Smooth muscle cell (in vitro differentiated cells): ENCODE measurements at regions not wholly inside any gene's neighbourhood (a gene's known extent, or its start where the extent isn't known, plus 50 kb on each side); places are given as distances from the start of the nearest gene placed in this dataset.

Experiments
- DNase-seq: peaks from one replicate; lab custom pipeline; 2025; ENCODE audit not compliant: unreplicated experiment; lab: John Stamatoyannopoulos, UW
- H2AFZ ChIP-seq: fragments of 200-600 bp; sonication (generic); 2 replicates; pipeline ENCODE4 v1.6.0; 2016; ENCODE audit warnings: antibody characterized with exemption, low read depth, mild to moderate bottlenecking
- H3F3A ChIP-seq: fragments of 200-600 bp; sonication (generic); 2 replicates; pipeline ENCODE4 v1.6.0; 2017; ENCODE audit warnings: antibody characterized with exemption, low read depth
- H3K27ac ChIP-seq: fragments of 200-600 bp; sonication (generic); 2 replicates; pipeline ENCODE4 v1.5.1; 2016; ENCODE audit warnings: low read depth, mild to moderate bottlenecking
- H3K27me3 ChIP-seq: fragments of 200-600 bp; sonication (generic); 2 replicates; pipeline ENCODE4 v1.6.1; 2016; ENCODE audit warnings: low read depth, mild to moderate bottlenecking
- H3K36me3 ChIP-seq: fragments of 200-600 bp; sonication (generic); 2 replicates; pipeline ENCODE4 v1.5.1; 2016; ENCODE audit warnings: low read depth
- H3K4me1 ChIP-seq: fragments of 200-600 bp; sonication (generic); 2 replicates; pipeline ENCODE4 v1.5.1; 2016; ENCODE audit warnings: low read depth
- H3K4me2 ChIP-seq: fragments of 200-600 bp; sonication (generic); 2 replicates; pipeline ENCODE4 v1.6.0; 2016; ENCODE audit warnings: mild to moderate bottlenecking
- H3K4me3 ChIP-seq: fragments of 200-600 bp; sonication (generic); 2 replicates; pipeline ENCODE4 v1.5.1; 2016; ENCODE audit warnings: mild to moderate bottlenecking
- H3K79me2 ChIP-seq: fragments of 200-600 bp; sonication (generic); 2 replicates; pipeline ENCODE4 v1.6.0; 2016; ENCODE audit warnings: low read depth, mild to moderate bottlenecking
- H3K9ac ChIP-seq: fragments of 200-600 bp; sonication (generic); 2 replicates; pipeline ENCODE4 v1.6.0; 2016; ENCODE audit warnings: low read depth
- H3K9me3 ChIP-seq: fragments of 200-600 bp; sonication (generic); replicated peaks from 2 replicates; pipeline ENCODE4 v1.5.1; 2016; ENCODE audit warnings: low read depth
- H4K20me1 ChIP-seq: fragments of 200-600 bp; sonication (generic); 2 replicates; pipeline ENCODE4 v1.6.0; 2016; ENCODE audit warnings: low read depth
- WGBS: methylation state at CpG from one replicate; pipeline ENCODE4 v1.1.7; 2016; ENCODE audit warnings: low lambda C conversion rate; 5-methylcytosine and 5-hydroxymethylcytosine counted together
- TF ChIP-seq, protein P1 (sequence below): fragments of 200-600 bp; sonication (generic); IDR thresholded peaks from 2 replicates; pipeline ENCODE4 v1.5.1; 2017; ENCODE audit warnings: borderline replicate concordance, mild to moderate bottlenecking, antibody characterized with exemption; ENCODE audit not compliant: insufficient read depth, poor library complexity, severe bottlenecking

GRCh38 chr21:41018431-41018830 lies 149.5 kb upstream of the BACE2 start:
- no peaks in the 10 kb centered on the region for H4K20me1 ChIP-seq
- no peak overlapping the region for H2AFZ ChIP-seq
- WGBS = 89% methylated on average over 2 of the region's 2 CpGs
- no peaks in the 10 kb centered on the region for H3K36me3 ChIP-seq
- TF ChIP-seq, protein P1, sequence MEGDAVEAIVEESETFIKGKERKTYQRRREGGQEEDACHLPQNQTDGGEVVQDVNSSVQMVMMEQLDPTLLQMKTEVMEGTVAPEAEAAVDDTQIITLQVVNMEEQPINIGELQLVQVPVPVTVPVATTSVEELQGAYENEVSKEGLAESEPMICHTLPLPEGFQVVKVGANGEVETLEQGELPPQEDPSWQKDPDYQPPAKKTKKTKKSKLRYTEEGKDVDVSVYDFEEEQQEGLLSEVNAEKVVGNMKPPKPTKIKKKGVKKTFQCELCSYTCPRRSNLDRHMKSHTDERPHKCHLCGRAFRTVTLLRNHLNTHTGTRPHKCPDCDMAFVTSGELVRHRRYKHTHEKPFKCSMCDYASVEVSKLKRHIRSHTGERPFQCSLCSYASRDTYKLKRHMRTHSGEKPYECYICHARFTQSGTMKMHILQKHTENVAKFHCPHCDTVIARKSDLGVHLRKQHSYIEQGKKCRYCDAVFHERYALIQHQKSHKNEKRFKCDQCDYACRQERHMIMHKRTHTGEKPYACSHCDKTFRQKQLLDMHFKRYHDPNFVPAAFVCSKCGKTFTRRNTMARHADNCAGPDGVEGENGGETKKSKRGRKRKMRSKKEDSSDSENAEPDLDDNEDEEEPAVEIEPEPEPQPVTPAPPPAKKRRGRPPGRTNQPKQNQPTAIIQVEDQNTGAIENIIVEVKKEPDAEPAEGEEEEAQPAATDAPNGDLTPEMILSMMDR = no peak
- H3K27ac ChIP-seq = no peak overlapping the region
- H3K4me2 ChIP-seq = no peak overlapping the region
- H3K4me3 ChIP-seq = no peak overlapping the region
- no peaks in the 10 kb centered on the region for H3F3A ChIP-seq
- DNase-seq = no peak
- no peaks in the 10 kb centered on the region for H3K9me3 ChIP-seq
- H3K79me2 ChIP-seq = no peaks in the 10 kb centered on the region
- H3K9ac ChIP-seq = no peak overlapping the region
- peaks cover 9% of the 10 kb centered on the region for H3K27me3 ChIP-seq
- no peaks in the 10 kb centered on the region for H3K4me1 ChIP-seq

DNA sequence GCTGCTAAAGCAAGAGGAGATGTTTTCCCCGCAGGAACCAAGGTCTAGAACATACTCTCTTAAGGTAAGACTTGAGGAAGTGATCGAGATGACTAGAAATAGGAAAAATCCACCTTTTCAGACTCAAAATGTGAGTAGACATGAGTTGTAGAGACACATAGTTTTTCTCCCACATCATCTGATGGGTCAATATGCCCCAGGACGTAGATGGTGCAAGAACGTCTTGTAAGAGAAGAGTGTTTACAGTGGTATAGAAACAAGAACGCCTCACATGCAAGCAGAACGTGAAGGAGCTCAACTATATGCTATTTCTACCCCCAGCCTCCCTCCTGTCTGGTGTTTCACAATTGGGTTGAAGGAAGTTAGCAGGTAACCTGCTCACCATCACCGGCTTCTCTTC lies 144.0 kb upstream of the BACE2 start:
- H3K9ac ChIP-seq = no peak overlapping the region
- H4K20me1 ChIP-seq = no peaks in the 10 kb centered on the region
- DNase-seq = no peak
- 90% methylated on average over 7 of the region's 7 CpGs for WGBS
- peaks cover 9% of the 10 kb centered on the region for H3K27me3 ChIP-seq
- TF ChIP-seq, protein P1 = no peak
- no peaks in the 10 kb centered on the region for H3F3A ChIP-seq
- H3K4me1 ChIP-seq = no peaks in the 10 kb centered on the region
- H3K4me2 ChIP-seq = no peak overlapping the region
- no peaks in the 10 kb centered on the region for H3K79me2 ChIP-seq
- H3K36me3 ChIP-seq = no peaks in the 10 kb centered on the region
- H3K4me3 ChIP-seq = no peak overlapping the region
- H3K27ac ChIP-seq = no peak overlapping the region
- no peaks in the 10 kb centered on the region for H3K9me3 ChIP-seq
- no peak overlapping the region for H2AFZ ChIP-seq

- H3K9me3 ChIP-seq = no peaks in the 10 kb centered on the region
- TF ChIP-seq, protein P1 = no peak
- H3K4me2 ChIP-seq = no peak overlapping the region
- no peak overlapping the region for H3K27ac ChIP-seq
- no peaks in the 10 kb centered on the region for H4K20me1 ChIP-seq
- H2AFZ ChIP-seq = no peak overlapping the region
- no peaks in the 10 kb centered on the region for H3F3A ChIP-seq
- DNase-seq = no peak
- 82% methylated on average over 2 of the region's 2 CpGs for WGBS
- peaks cover 9% of the 10 kb centered on the region for H3K27me3 ChIP-seq
- H3K4me1 ChIP-seq = no peaks in the 10 kb centered on the region
- no peak overlapping the region for H3K9ac ChIP-seq
- H3K36me3 ChIP-seq = no peaks in the 10 kb centered on the region
- no peaks in the 10 kb centered on the region for H3K79me2 ChIP-seq
- H3K4me3 ChIP-seq = no peak overlapping the region
Measured at GRCh38 chr21:41024341-41024740, 143.6 kb upstream of the BACE2 start.

DNA sequence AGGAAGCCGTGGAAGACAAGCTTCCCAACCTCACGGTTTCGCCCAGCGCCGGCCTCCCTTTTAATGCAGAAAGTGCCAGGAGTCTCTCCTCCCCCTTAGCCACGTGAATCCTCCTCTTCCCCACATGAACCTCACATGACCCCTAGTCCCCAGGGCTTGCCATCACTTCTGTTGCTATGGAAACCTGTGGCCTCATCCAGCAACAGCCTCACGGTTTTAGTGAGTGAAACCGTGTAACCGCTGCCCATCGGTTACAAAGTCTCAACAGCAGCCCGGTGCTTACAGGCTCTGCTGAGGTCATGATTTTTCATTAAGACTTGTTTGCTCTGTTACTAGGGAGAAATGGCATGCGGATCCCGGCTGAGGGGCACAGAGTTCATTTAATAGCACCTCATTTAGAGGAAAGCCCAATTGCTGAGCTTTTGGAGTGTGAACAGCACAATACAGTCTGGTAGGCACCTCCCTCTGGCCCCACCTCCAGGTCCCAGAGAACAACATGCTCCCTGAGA lies 143.2 kb upstream of the BACE2 start:
- peaks cover 9% of the 10 kb centered on the region for H3K27me3 ChIP-seq
- TF ChIP-seq, protein P1 = no peak
- H3K79me2 ChIP-seq = no peaks in the 10 kb centered on the region
- no peaks in the 10 kb centered on the region for H4K20me1 ChIP-seq
- no peaks in the 10 kb centered on the region for H3K9me3 ChIP-seq
- H3F3A ChIP-seq = no peaks in the 10 kb centered on the region
- no peak overlapping the region for H3K4me2 ChIP-seq
- no peak for DNase-seq
- H3K36me3 ChIP-seq = no peaks in the 10 kb centered on the region
- no peaks in the 10 kb centered on the region for H3K4me1 ChIP-seq
- no peak overlapping the region for H3K4me3 ChIP-seq
- 86% methylated on average over 13 of the region's 13 CpGs for WGBS
- no peak overlapping the region for H3K27ac ChIP-seq
- H2AFZ ChIP-seq = no peak overlapping the region
- H3K9ac ChIP-seq = no peak overlapping the region
